ENCODE measurements at regions not wholly inside any gene's neighbourhood (a gene's known extent, or its start where the extent isn't known, plus 50 kb on each side); places are given as distances from the start of the nearest gene placed in this dataset.

- H3K9me2 ChIP-seq (ENCODE audit: insufficient read depth, low read length): no peaks in the 10 kb centered on the region
- no peaks in the 10 kb centered on the region for H3K27me3 ChIP-seq (ENCODE audit: insufficient read depth, low read depth, low read length)
- no peak overlapping the region for H3K4me3 ChIP-seq (ENCODE audit: low read length)
- no peak for TF ChIP-seq TAF1 (IDR thresholded peaks at IDR 0.05; ENCODE audit: low read depth)
- no peak for TF ChIP-seq CTCF (IDR thresholded peaks at IDR 0.05; ENCODE audit: poor library complexity, severe bottlenecking)
- TF ChIP-seq EZH2 (IDR thresholded peaks at IDR 0.05; ENCODE audit: borderline replicate concordance, insufficient read depth, low read length, poor library complexity, severe bottlenecking): no peak
- TF ChIP-seq MXI1 (conservative IDR thresholded peaks at IDR 0.05; ENCODE audit: poor library complexity, severe bottlenecking): no peak
- TF ChIP-seq SMC3 (conservative IDR thresholded peaks at IDR 0.05; ENCODE audit: poor library complexity): no peak
- TF ChIP-seq REST (IDR thresholded peaks at IDR 0.05; ENCODE audit: borderline replicate concordance): no peak
- no peak for TF ChIP-seq EP300 (conservative IDR thresholded peaks at IDR 0.05; ENCODE audit: poor library complexity, severe bottlenecking)
- TF ChIP-seq RAD21 (conservative IDR thresholded peaks at IDR 0.05): no peak
- no peak for TF ChIP-seq POLR2AphosphoS5 (IDR thresholded peaks at IDR 0.05)
- H3F3A ChIP-seq (ENCODE audit: insufficient read depth, low read length, poor library complexity, severe bottlenecking): no peaks in the 10 kb centered on the region
- peaks cover 8% of the 10 kb centered on the region for H3K9me3 ChIP-seq (ENCODE audit: low read length)
- no peaks in the 10 kb centered on the region for H4K20me1 ChIP-seq (ENCODE audit: insufficient read depth)
- H3K27ac ChIP-seq (ENCODE audit: low read length): no peak overlapping the region
- no peaks in the 10 kb centered on the region for H3K36me3 ChIP-seq (ENCODE audit: insufficient read depth, low read length)
- H3K9ac ChIP-seq (ENCODE audit: low read length): no peak overlapping the region
- no peaks in the 10 kb centered on the region for H3K79me2 ChIP-seq (replicated peaks; ENCODE audit: insufficient read depth, low read length)
- no peak overlapping the region for H2AFZ ChIP-seq (ENCODE audit: low read depth, low read length)
- no peak overlapping the region for H3K4me2 ChIP-seq (ENCODE audit: low read length)
Measured at GRCh38 chr13:32863596-32863995, 152.6 kb upstream of the KL start.

- TF ChIP-seq CTCF (IDR thresholded peaks at IDR 0.05; ENCODE audit: poor library complexity, severe bottlenecking): no peak
- TF ChIP-seq EP300 (conservative IDR thresholded peaks at IDR 0.05; ENCODE audit: poor library complexity, severe bottlenecking): no peak
- TF ChIP-seq TAF1 (IDR thresholded peaks at IDR 0.05; ENCODE audit: low read depth): no peak
- TF ChIP-seq POLR2AphosphoS5 (IDR thresholded peaks at IDR 0.05): no peak
- TF ChIP-seq MXI1 (conservative IDR thresholded peaks at IDR 0.05; ENCODE audit: poor library complexity, severe bottlenecking): no peak
- TF ChIP-seq RAD21 (conservative IDR thresholded peaks at IDR 0.05): no peak
- TF ChIP-seq EZH2 (IDR thresholded peaks at IDR 0.05; ENCODE audit: borderline replicate concordance, insufficient read depth, low read length, poor library complexity, severe bottlenecking): no peak
- TF ChIP-seq REST (IDR thresholded peaks at IDR 0.05; ENCODE audit: borderline replicate concordance): no peak
- TF ChIP-seq SMC3 (conservative IDR thresholded peaks at IDR 0.05; ENCODE audit: poor library complexity): no peak
- Histone ChIP-seq H3K27me3 (ENCODE audit: insufficient read depth, low read depth, low read length) (no peaks in the 10 kb centered on the region), H3K36me3 (ENCODE audit: insufficient read depth, low read length) (no peaks in the 10 kb centered on the region), H3K4me3 (ENCODE audit: low read length) (no peak overlapping the region), H3K79me2 (replicated peaks; ENCODE audit: insufficient read depth, low read length) (no peaks in the 10 kb centered on the region), H3K9me3 (ENCODE audit: low read length) (peaks cover 2% of the 10 kb centered on the region), H4K20me1 (ENCODE audit: insufficient read depth) (no peaks in the 10 kb centered on the region), H3K27ac (ENCODE audit: low read length) (no peak overlapping the region), H3K9me2 (ENCODE audit: insufficient read depth, low read length) (no peaks in the 10 kb centered on the region), H3F3A (ENCODE audit: insufficient read depth, low read length, poor library complexity, severe bottlenecking) (no peaks in the 10 kb centered on the region), H2AFZ (ENCODE audit: low read depth, low read length) (no peak overlapping the region), H3K4me2 (ENCODE audit: low read length) (no peak overlapping the region), H3K9ac (ENCODE audit: low read length) (no peak overlapping the region)
Measured at GRCh38 chr13:32866921-32867320, 149.3 kb upstream of the KL start.
